ENCODE measurements at regions not wholly inside any gene's neighbourhood (a gene's known extent, or its start where the extent isn't known, plus 50 kb on each side); places are given as distances from the start of the nearest gene placed in this dataset.

DNA sequence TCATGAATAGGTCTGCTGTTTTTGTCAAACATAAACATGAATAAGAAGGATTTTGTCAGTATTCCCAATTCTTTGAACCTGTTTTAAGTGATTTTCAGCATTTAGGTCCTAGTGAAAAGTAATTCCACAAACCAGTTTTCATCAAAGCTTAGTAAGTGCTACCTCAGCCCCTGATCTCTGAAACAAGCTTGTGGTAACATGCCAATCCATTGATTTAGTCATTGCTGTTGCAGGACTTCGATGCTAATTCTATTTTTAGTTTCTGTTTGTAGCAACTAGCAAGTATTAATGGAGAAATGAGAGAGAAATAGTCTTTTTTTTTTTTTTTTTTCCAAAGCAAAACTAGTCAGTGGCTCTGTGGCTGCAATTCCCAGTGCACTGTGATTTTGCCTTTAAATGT lies 91.4 kb downstream of the JRKL start:
- TF ChIP-seq POLR2A (IDR thresholded peaks at IDR 0.05) (no peak), CTCF (IDR thresholded peaks at IDR 0.05) (no peak)

Measured in esophagus squamous epithelium (tissue), 4 donors.